GM12873 (cell line): ENCODE measurements at regions not wholly inside any gene's neighbourhood (a gene's known extent, or its start where the extent isn't known, plus 50 kb on each side); places are given as distances from the start of the nearest gene placed in this dataset.

Source experiments
- CTCF ChIP-seq: IDR thresholded peaks from 2 replicates; pipeline ENCODE4 v1.5.1; 2012; ENCODE audit warnings: low read depth, mild to moderate bottlenecking, moderate library complexity, low read length, control low read depth; ENCODE audit not compliant: insufficient read depth; ENCODE audit errors: missing control alignments

- TF ChIP-seq CTCF = no peak
Observed at GRCh38 chr13:65834897-65835296, 1395.2 kb downstream of the PCDH9 start.

- no peak for TF ChIP-seq CTCF
Observed at GRCh38 chr13:65830411-65831205, 1399.5 kb downstream of the PCDH9 start.

- TF ChIP-seq CTCF = no peak
Observed at GRCh38 chr13:65829241-65830008, 1400.7 kb downstream of the PCDH9 start.

GRCh38 chr13:65826657-65827056 is 1403.5 kb downstream of the PCDH9 start:
- TF ChIP-seq CTCF = no peak

GRCh38 chr13:65825039-65825438 is 1405.1 kb downstream of the PCDH9 start:
- no peak for TF ChIP-seq CTCF

GRCh38 chr13:65808061-65808460 is 1422.1 kb downstream of the PCDH9 start:
- TF ChIP-seq CTCF = no peak
